ENCODE measurements at regions not wholly inside any gene's neighbourhood (a gene's known extent, or its start where the extent isn't known, plus 50 kb on each side); places are given as distances from the start of the nearest gene placed in this dataset.
"Not testable (repeated sequence)": the region's sequence is repeated elsewhere in the genome, so short reads cannot be mapped to it uniquely, and the experiment has no call there.

DNA sequence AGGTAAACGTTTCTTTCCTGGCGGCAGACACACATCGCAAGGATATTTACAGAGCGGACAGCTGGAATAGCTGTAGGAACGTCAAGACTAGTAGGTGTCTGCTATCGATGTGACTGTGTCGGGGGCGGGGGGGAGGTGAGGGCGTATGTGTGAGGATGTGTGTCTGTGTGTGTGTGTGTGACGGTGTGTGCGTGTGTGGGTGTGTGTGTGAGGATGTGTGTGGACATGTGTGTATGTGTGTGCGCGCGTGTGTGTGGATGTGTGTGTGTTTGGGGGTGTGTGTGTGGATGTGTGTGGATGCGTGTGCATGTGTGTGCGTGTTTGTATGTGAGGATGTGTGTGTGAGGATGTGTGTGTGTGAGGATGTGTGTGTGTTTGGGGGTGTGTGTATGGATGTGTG, 55.4 kb downstream of the PNMA6F start:
- not testable (repeated sequence) for DNase-seq (ENCODE audit: low spot score); FAIRE-seq

DNA sequence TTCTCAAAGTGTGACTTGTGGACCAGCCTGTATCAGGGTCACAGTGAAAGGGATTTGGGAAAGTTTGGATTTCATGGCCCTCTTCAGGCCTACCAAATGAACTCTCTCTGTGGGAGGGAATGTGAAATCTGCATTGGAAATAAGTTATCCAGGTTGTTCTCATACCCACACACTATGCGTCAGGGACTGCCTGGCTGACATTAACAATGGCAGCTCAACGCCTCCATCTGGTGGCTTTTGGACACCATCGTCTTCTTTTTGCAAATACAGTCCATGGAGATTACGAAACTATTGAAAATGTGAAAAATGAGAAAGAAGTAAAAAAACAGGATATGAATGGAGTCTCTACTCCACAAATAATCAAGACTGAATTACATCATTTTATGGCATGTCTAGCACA, 61.1 kb downstream of the PNMA6F start:
- DNase-seq (ENCODE audit: low spot score); FAIRE-seq: not testable (repeated sequence)

DNA sequence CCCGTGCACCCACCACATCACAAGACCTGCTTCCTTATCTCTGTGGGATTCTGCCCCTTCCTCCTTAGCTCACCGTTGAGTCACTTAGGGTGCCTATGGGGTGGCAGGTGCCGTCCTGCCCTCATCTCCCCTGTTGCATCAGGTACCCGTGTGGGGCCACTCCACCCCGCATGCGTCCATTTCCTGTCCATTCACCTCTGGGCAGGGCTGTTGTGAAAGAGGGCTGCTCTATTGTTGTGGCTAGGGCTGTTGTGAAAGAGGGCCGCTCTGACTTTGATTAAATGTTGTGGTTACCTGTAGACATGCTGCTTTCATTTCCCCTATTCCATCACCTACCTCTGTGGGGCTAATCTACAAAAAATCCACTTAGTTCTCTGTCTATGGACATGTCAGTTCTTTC, 68.3 kb downstream of the PNMA6F start:
- not testable (repeated sequence) for DNase-seq (ENCODE audit: low spot score); FAIRE-seq

DNA sequence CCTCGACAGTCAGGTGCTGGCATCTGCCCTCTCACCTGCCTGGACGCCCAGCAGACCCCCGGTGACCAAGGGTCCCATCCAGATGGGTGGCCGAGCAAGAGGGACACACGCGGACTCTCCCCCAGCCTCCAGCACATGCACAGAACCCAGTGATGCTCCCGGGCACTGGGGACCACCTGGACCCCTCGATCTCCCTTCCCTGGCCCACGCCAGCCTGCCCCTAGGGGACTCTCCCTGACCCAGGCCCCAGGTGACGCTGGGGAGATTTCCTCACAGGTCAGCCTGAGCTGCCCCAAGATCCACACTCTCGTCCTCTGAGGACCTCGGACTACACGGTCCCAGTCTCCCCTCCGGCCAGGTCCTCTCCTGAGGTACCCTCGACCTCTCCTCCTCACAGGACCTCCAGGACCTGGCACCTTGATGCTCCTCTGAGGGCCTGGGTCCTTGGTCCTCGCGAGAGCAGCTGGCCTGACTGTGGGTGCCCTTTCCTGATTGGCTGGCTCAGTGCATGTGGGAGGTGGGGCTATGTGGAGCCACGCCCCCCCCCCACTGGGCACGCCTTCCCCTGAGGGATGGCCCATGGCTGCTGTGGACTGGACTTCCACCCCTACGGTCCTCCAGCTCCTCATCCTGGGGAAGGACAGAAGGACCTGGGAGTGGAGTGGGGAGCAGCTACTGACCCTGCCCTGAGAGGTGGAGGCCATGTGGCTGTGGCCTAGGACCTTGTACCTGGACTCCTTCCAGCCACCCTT, 69.0 kb downstream of the PNMA6F start:
- FAIRE-seq; DNase-seq (ENCODE audit: low spot score): not testable (repeated sequence)

DNA sequence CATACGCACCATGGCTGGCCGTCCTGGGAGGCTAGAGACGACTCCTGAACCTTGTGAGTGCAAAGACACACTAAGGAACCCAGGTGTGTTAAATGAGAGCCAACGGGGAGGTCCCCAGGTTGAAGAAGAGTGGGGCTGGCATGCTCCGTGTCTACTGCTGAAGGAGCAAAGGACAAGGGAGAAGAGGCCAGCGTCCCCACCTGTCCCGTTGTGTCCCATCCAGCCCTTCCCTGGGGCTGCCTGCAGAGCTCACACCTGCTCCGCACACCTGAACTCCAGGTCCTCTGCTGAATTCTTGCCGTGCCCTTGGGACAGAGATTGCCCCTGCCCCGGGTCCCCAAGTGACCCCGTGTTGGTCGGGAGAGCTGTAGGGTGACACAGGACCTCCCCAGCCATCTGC, 69.6 kb downstream of the PNMA6F start:
- not testable (repeated sequence) for FAIRE-seq; DNase-seq (ENCODE audit: low spot score)

DNA sequence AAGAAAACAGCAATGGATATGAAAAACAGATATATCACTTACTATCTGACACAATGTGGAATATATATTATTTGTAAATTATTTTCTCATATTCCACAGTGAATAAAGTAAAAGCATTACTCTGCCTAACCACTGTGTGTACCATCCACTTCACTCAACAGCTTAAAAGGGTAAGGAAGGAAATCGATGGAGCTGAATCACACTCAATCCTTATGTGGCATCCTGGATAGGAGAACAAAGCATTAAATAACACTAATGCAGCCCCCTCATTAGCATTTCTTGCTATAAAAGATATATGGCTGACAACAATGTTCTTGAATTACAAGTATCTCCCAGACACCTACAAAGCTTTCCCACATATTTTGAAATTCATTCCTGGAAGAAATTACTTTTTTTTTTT, 70.8 kb downstream of the PNMA6F start:
- FAIRE-seq = peak; percentile 10
- DNase-seq (ENCODE audit: low spot score) = not testable (repeated sequence)

DNA sequence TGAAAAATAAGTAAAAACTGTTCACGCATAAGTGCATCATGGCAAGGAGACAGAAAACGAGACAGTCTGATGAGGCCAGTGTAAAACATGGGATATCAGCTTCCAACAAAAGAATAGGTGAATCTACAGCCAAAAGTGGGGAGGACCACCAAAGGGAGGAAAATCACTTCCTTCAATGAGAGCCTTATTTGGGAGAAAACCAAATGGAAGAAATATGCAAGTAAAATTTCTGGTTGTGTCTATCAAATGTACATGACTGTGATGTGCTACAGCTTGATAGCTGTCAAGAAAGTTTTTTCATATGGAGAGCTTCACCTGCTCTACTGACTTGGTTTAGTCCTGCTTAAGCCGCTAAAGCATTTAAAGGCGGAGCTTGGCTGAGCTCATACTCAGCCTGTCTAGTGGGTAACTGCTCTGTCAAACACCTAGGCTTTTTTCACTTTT, 66.2 kb downstream of the MAGEA1 start:
- DNase-seq (ENCODE audit: low spot score) = no peak
- no peak for FAIRE-seq

DNA sequence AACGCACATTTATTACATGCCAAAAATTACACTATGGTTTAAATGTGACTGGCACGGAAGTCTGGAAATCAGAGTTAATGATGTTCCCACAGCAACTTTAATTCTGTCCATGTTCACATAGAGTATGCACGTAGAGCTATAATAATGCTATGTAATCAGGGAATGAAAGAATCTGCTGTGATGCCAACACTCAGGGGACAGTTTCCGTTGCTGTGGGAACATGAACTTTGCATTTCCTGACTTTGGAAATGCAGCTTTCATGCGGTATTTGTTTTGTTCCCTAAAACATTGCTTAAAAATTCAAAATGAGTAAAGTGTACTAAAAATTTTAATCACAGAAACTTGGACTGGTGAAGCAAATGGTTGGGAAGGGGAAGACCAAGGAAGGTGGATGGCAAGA, 65.7 kb downstream of the MAGEA1 start:
- no peak for FAIRE-seq
- no peak for DNase-seq (ENCODE audit: low spot score)

DNA sequence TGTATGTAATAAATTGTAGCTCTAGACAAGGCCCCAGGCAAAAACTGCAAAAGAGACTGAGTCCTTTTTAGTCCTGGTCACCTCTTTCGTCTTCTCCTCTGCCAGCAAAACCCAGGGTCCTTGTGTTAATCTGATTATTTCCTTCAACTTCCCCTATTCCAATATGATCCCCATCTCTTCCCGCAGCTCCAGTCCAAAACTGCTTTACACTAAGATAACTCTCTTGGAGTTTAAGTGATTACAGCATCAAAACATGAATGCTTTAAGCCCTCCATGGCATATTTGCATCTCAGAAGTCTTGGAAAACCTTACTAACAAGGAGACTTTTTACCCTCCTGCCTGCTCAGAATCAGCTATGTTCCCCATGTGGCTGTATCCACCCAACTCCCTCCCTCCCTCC, 59.3 kb downstream of the MAGEA1 start:
- FAIRE-seq (no peak), DNase-seq (ENCODE audit: low spot score) (no peak)

All from RCC 7860 (cell line).